Spleen (tissue), 11 donors: ENCODE measurements at regions not wholly inside any gene's neighbourhood (a gene's known extent, or its start where the extent isn't known, plus 50 kb on each side); places are given as distances from the start of the nearest gene placed in this dataset.

Source experiments
- DNase-seq: peaks from one replicate; pipeline ENCODE4 v3.0.0-alpha.2; 2020
- H3K27ac ChIP-seq, 8 donors: fragments of 200-600 bp; sonication (generic) in 7 of 8; 1 replicate in 4 of 8; 2 replicates in 4 of 8; pipeline versions ENCODE4 v1.5.0 to v1.8.0; 2016 to 2021; ENCODE audit warnings: inconsistent platforms in 4 of 8, mild to moderate bottlenecking in 4 of 8, moderate library complexity in 1 of 8
- H3K27me3 ChIP-seq, 7 donors: fragments of 200-600 bp; sonication (generic) in 6 of 7; replicated peaks in 1 of 7; 1 replicate in 4 of 7; 2 replicates in 3 of 7; pipeline versions ENCODE4 v1.5.0 to v1.8.0; 2016 to 2021; ENCODE audit warnings: inconsistent platforms in 3 of 7, mild to moderate bottlenecking in 1 of 7
- H3K36me3 ChIP-seq, 6 donors: fragments of 200-600 bp; sonication (generic) in 5 of 6; 1 replicate in 4 of 6; 2 replicates in 2 of 6; pipeline versions ENCODE4 v1.5.0 to v1.8.0; 2016 to 2021; ENCODE audit warnings: inconsistent platforms in 2 of 6
- H3K4me1 ChIP-seq, 6 donors: fragments of 200-600 bp; sonication (generic) in 5 of 6; 1 replicate in 3 of 6; 2 replicates in 3 of 6; pipeline versions ENCODE4 v1.5.0 to v1.8.0; 2016 to 2021; ENCODE audit warnings: inconsistent platforms in 3 of 6
- H3K4me3 ChIP-seq, 8 donors: fragments of 200-600 bp; sonication (generic) in 7 of 8; 1 replicate in 4 of 8; 2 replicates in 4 of 8; pipeline versions ENCODE4 v1.5.0 to v1.8.0; 2016 to 2021; ENCODE audit warnings: inconsistent platforms in 4 of 8, mild to moderate bottlenecking in 4 of 8, moderate library complexity in 2 of 8
- H3K9me3 ChIP-seq, 8 donors: fragments of 200-600 bp; sonication (generic) in 7 of 8; 1 replicate in 4 of 8; 2 replicates in 4 of 8; pipeline versions ENCODE4 v1.5.0 to v1.8.0; 2016 to 2021; ENCODE audit warnings: inconsistent platforms in 4 of 8
- CTCF ChIP-seq, 11 experiments: fragments of 200-600 bp in 7 of 11; fragments of 450-650 bp in 4 of 11; sonication (generic) in 4 of 11; IDR thresholded peaks in 8 of 11; conservative IDR thresholded peaks in 3 of 11; 1 replicate in 7 of 11; 2 replicates in 4 of 11; pipeline versions ENCODE4 v1.4.0 to v1.8.0; 2016 to 2021; ENCODE audit warnings: antibody characterized with exemption in 11 of 11, inconsistent platforms in 4 of 11, mild to moderate bottlenecking in 1 of 11
- POLR2A ChIP-seq, 3 donors: fragments of 450-650 bp; IDR thresholded peaks; one replicate each; pipeline ENCODE4 v1.5.1; 2017; ENCODE audit warnings: antibody characterized with exemption in 3 of 3, mild to moderate bottlenecking in 1 of 3
- POLR2AphosphoS5 ChIP-seq, 3 donors: sonication (generic); formaldehyde crosslinking; IDR thresholded peaks; one replicate each; pipeline ENCODE4 v1.5.1; 2017; ENCODE audit warnings: antibody characterized with exemption in 3 of 3
- WGBS, 5 donors: extraction: QIAGEN DNeasy Blood & Tissue Kit in 3 of 5; methylation state at CpG; one replicate each; pipeline versions ENCODE4 v1.1.5 to v1.1.7; 2013 to 2018; 5-methylcytosine and 5-hydroxymethylcytosine counted together
- intact Hi-C: fragments of 100-400 bp; cut with DNase I; formaldehyde crosslinking; loops from one replicate; pipeline ENCODE4 v1.15.0; 2023; ENCODE audit warnings: low total_unique reads
- donor health status: healthy with polysubstance abuse.
- donor health status: DM: no; HTN: no; CAD: no; lungs with moderate emphysema.
- donor health status: DM: no; HTN: no; CAD: no.
- donor health status: Bipolar disorder and iron deficiency.
- donor health status: healthy.
- donor health status: DM: no; HTN: no; CAD: no.
- donor health status: DM: yes; HTN: yes; CAD: no.

GRCh38 chr2:176581557-176582165 is 312.4 kb downstream of the MTX2 start:
- peaks cover 0 to 40% (median 0%) of the 10 kb centered on the region in 7 donors for H3K27me3 ChIP-seq
- H3K4me3 ChIP-seq = no peak overlapping the region
- intact Hi-C loops = no loop called here
- no peaks in the 10 kb centered on the region for H3K4me1 ChIP-seq
- no peak overlapping the region for H3K27ac ChIP-seq
- no peaks in the 10 kb centered on the region for H3K9me3 ChIP-seq
- WGBS, 5 donors = 77 to 82% (median 80%) methylated on average over 4 of the region's 4 CpGs
- no peaks in the 10 kb centered on the region for H3K36me3 ChIP-seq
- TF ChIP-seq POLR2A (IDR thresholded peaks at IDR 0.05) (no peak), CTCF (IDR thresholded peaks at IDR 0.05 in 8 of 11, conservative IDR thresholded peaks at IDR 0.05 in 3 of 11) (no peak), POLR2AphosphoS5 (IDR thresholded peaks at IDR 0.05) (no peak)
- no peak for DNase-seq

GRCh38 chr2:176582176-176582575 is 312.9 kb downstream of the MTX2 start:
- WGBS, 5 donors = 60 to 75% (median 67%) methylated on average over 2 of the region's 2 CpGs
- no peak for TF ChIP-seq POLR2A (IDR thresholded peaks at IDR 0.05)
- TF ChIP-seq POLR2AphosphoS5 (IDR thresholded peaks at IDR 0.05) = no peak
- no peak for TF ChIP-seq CTCF (IDR thresholded peaks at IDR 0.05 in 8 of 11, conservative IDR thresholded peaks at IDR 0.05 in 3 of 11)
- DNase-seq = no peak
- Histone ChIP-seq H3K4me3 (no peak overlapping the region), H3K27me3 (peaks cover 0 to 40% (median 0%) of the 10 kb centered on the region in 7 donors), H3K4me1 (no peaks in the 10 kb centered on the region), H3K9me3 (no peaks in the 10 kb centered on the region), H3K36me3 (no peaks in the 10 kb centered on the region), H3K27ac (no peak overlapping the region)
- intact Hi-C loops = no loop called here

GRCh38 chr2:176582990-176583481 is 313.8 kb downstream of the MTX2 start:
- H3K36me3 ChIP-seq = no peaks in the 10 kb centered on the region
- intact Hi-C loops = no loop called here
- H3K4me1 ChIP-seq = no peaks in the 10 kb centered on the region
- WGBS, 5 donors = 70 to 84% (median 79%) methylated on average over 2 of the region's 2 CpGs
- no peak overlapping the region for H3K27ac ChIP-seq
- H3K4me3 ChIP-seq = no peak overlapping the region
- no peak for TF ChIP-seq POLR2AphosphoS5 (IDR thresholded peaks at IDR 0.05)
- TF ChIP-seq CTCF (IDR thresholded peaks at IDR 0.05 in 8 of 11, conservative IDR thresholded peaks at IDR 0.05 in 3 of 11) = no peak
- DNase-seq = no peak
- H3K27me3 ChIP-seq = peaks cover 0 to 33% (median 0%) of the 10 kb centered on the region in 7 donors
- H3K9me3 ChIP-seq = no peaks in the 10 kb centered on the region

- 26 to 42% (median 34%) methylated on average over 6 of the region's 6 CpGs for WGBS, 5 donors
- TF ChIP-seq POLR2AphosphoS5 (IDR thresholded peaks at IDR 0.05) (no peak), CTCF (IDR thresholded peaks at IDR 0.05 in 8 of 11, conservative IDR thresholded peaks at IDR 0.05 in 3 of 11) (no peak), POLR2A (IDR thresholded peaks at IDR 0.05) (no peak)
- Histone ChIP-seq H3K27ac (no peak overlapping the region), H3K27me3 (peaks cover 0 to 27% (median 0%) of the 10 kb centered on the region in 7 donors), H3K9me3 (no peaks in the 10 kb centered on the region), H3K4me1 (no peaks in the 10 kb centered on the region), H3K4me3 (no peak overlapping the region), H3K36me3 (no peaks in the 10 kb centered on the region)
- DNase-seq = no peak
- intact Hi-C loops = no loop called here
These were observed 314.4 kb downstream of the MTX2 start for GRCh38 chr2:176583607-176584006.
